Testis (tissue), 2 donors: ENCODE measurements at regions not wholly inside any gene's neighbourhood (a gene's known extent, or its start where the extent isn't known, plus 50 kb on each side); places are given as distances from the start of the nearest gene placed in this dataset.

Source experiments
- DNase-seq: peaks from one replicate; pipeline ENCODE4 v3.0.0-alpha.2; 2019
- H3K27ac ChIP-seq, 2 donors: fragments of 200-600 bp; sonication (generic); one replicate each; pipeline ENCODE4 v1.5.1; 2019
- H3K27me3 ChIP-seq: fragments of 200-600 bp; sonication (generic); one replicate; pipeline ENCODE4 v1.5.1; 2019
- H3K36me3 ChIP-seq: fragments of 200-600 bp; sonication (generic); one replicate; pipeline ENCODE4 v1.5.1; 2017; ENCODE audit warnings: low read depth; ENCODE audit errors: missing control alignments
- H3K4me1 ChIP-seq: fragments of 200-600 bp; sonication (generic); one replicate; pipeline ENCODE4 v1.5.1; 2019
- H3K4me3 ChIP-seq, 2 donors: fragments of 200-600 bp; sonication (generic); one replicate each; pipeline ENCODE4 v1.5.1; 2017 to 2019
- H3K9me3 ChIP-seq: fragments of 200-600 bp; sonication (generic); one replicate; pipeline ENCODE4 v1.5.1; 2017
- POLR2A ChIP-seq: fragments of 450-650 bp; IDR thresholded peaks from one replicate; pipeline ENCODE4 v1.6.1; 2017; ENCODE audit warnings: antibody characterized with exemption, mild to moderate bottlenecking, moderate library complexity
- WGBS, 2 donors: methylation state at CpG; one replicate each; pipeline ENCODE4 v1.1.5; 2018; 5-methylcytosine and 5-hydroxymethylcytosine counted together
- intact Hi-C: fragments of 100-400 bp; cut with DNase I; formaldehyde crosslinking; loops from one replicate; pipeline ENCODE4 v1.15.1; 2023; ENCODE audit warnings: low total_unique reads
- TF ChIP-seq, protein P1 (sequence below), 3 experiments: fragments of 450-650 bp in 2 of 3; fragments of 200-600 bp in 1 of 3; sonication (generic) in 1 of 3; IDR thresholded peaks; one replicate each; pipeline ENCODE4 v1.5.1; 2016 to 2019; ENCODE audit warnings: antibody characterized with exemption in 3 of 3, mild to moderate bottlenecking in 2 of 3, moderate library complexity in 1 of 3

- intact Hi-C loops = no loop called here
- WGBS, 2 donors = 79 to 81% methylated on average over 1 of the region's 1 CpG
- DNase-seq = no peak
These were observed 107.8 kb upstream of the SLIT3 start for GRCh38 chr5:169408731-169409130.

GRCh38 chr5:169408171-169408570, 107.2 kb upstream of the SLIT3 start:
- Histone ChIP-seq H3K4me1 (no peaks in the 10 kb centered on the region), H3K36me3 (no peaks in the 10 kb centered on the region), H3K9me3 (no peaks in the 10 kb centered on the region), H3K4me3 (no peak overlapping the region), H3K27ac (no peak overlapping the region), H3K27me3 (no peaks in the 10 kb centered on the region)
- WGBS, 2 donors = 68 to 92% methylated on average over 4 of the region's 4 CpGs
- intact Hi-C loops = no loop called here
- TF ChIP-seq, protein P1, sequence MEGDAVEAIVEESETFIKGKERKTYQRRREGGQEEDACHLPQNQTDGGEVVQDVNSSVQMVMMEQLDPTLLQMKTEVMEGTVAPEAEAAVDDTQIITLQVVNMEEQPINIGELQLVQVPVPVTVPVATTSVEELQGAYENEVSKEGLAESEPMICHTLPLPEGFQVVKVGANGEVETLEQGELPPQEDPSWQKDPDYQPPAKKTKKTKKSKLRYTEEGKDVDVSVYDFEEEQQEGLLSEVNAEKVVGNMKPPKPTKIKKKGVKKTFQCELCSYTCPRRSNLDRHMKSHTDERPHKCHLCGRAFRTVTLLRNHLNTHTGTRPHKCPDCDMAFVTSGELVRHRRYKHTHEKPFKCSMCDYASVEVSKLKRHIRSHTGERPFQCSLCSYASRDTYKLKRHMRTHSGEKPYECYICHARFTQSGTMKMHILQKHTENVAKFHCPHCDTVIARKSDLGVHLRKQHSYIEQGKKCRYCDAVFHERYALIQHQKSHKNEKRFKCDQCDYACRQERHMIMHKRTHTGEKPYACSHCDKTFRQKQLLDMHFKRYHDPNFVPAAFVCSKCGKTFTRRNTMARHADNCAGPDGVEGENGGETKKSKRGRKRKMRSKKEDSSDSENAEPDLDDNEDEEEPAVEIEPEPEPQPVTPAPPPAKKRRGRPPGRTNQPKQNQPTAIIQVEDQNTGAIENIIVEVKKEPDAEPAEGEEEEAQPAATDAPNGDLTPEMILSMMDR (IDR thresholded peaks at IDR 0.05) = no peak
- no peak for DNase-seq

More at GRCh38 chr5:169408731-169409130, 107.8 kb upstream of the SLIT3 start:
- no peak for TF ChIP-seq POLR2A
- TF ChIP-seq, protein P1 (IDR thresholded peaks at IDR 0.05) = no peak
- no peak overlapping the region for H3K4me3 ChIP-seq
- no peak overlapping the region for H3K27ac ChIP-seq
- no peaks in the 10 kb centered on the region for H3K36me3 ChIP-seq
- H3K9me3 ChIP-seq = no peaks in the 10 kb centered on the region
- H3K27me3 ChIP-seq = no peaks in the 10 kb centered on the region
- no peaks in the 10 kb centered on the region for H3K4me1 ChIP-seq

DNA sequence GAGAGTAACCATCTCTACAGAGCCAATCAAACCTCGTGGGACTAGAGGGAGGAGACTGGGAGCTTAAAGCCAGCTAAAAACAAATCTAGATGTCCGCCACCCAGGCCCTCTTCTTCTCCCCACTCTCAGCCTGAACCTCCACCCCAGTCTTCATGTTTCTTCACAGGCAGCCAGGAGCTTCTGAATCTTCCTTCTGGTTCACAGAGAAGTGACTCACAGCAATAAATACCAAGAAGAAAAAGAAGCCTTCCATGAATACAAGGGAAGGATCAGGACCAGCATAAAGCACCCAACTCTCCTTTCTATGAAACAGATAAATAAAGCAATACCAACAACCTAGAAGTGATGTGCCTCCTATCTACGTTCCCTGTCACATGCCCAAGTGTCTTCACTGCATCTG, 103.3 kb upstream of the SLIT3 start:
- no peak overlapping the region for H3K27ac ChIP-seq
- H3K27me3 ChIP-seq = no peaks in the 10 kb centered on the region
- 78 to 86% methylated on average over 3 of the region's 3 CpGs for WGBS, 2 donors
- H3K4me3 ChIP-seq = no peak overlapping the region
- intact Hi-C loops = no loop called here
- no peak for DNase-seq
- H3K36me3 ChIP-seq = no peaks in the 10 kb centered on the region
- no peak for TF ChIP-seq POLR2A
- TF ChIP-seq, protein P1 (IDR thresholded peaks at IDR 0.05) = no peak
- H3K4me1 ChIP-seq = no peaks in the 10 kb centered on the region
- H3K9me3 ChIP-seq = no peaks in the 10 kb centered on the region

- WGBS, 2 donors = 83 to 90% methylated on average over 1 of the region's 1 CpG
- Histone ChIP-seq H3K27me3 (no peaks in the 10 kb centered on the region), H3K4me3 (no peak overlapping the region), H3K9me3 (no peaks in the 10 kb centered on the region), H3K36me3 (no peaks in the 10 kb centered on the region), H3K27ac (no peak overlapping the region), H3K4me1 (no peaks in the 10 kb centered on the region)
- intact Hi-C loops = no loop called here
- TF ChIP-seq, protein P1 (IDR thresholded peaks at IDR 0.05) = no peak
- no peak for TF ChIP-seq POLR2A
- DNase-seq = no peak
These were observed 97.6 kb upstream of the SLIT3 start for GRCh38 chr5:169398515-169398914.

DNA sequence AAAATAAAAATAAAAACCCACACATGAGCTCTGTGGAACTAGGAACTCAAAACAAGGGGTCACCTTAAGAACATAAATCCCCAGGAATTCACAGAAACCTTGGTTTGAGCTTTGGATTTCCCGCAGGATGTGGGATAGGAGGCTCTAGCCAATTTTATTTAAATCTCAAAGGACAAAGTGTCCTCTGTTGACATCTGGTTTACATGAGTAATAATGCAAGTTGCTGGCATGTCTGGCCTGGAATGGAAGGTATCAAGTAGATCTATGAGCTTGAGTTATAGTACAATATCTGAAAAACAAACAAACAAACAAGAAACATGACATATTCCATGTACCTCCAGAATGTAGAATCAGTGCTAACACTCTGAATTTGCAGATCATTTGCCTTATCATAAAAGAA, 94.2 kb upstream of the SLIT3 start:
- H3K4me3 ChIP-seq = no peak overlapping the region
- H3K4me1 ChIP-seq = no peaks in the 10 kb centered on the region
- no peak overlapping the region for H3K27ac ChIP-seq
- H3K27me3 ChIP-seq = no peaks in the 10 kb centered on the region
- DNase-seq = no peak
- 67% methylated on average over 1 of the region's 1 CpG for WGBS, 2 donors
- H3K9me3 ChIP-seq = no peaks in the 10 kb centered on the region
- no peaks in the 10 kb centered on the region for H3K36me3 ChIP-seq
- TF ChIP-seq POLR2A = no peak
- TF ChIP-seq, protein P1 (IDR thresholded peaks at IDR 0.05) = no peak
- intact Hi-C loops = no loop called here
